SK-N-SH (cell line): ENCODE measurements at regions not wholly inside any gene's neighbourhood (a gene's known extent, or its start where the extent isn't known, plus 50 kb on each side); places are given as distances from the start of the nearest gene placed in this dataset.

ENCODE experiments used
- CHD2 ChIP-seq: fragments of 150-350 bp; IDR thresholded peaks from 2 replicates; pipeline ENCODE4 v1.6.1; 2018; ENCODE audit warnings: low read length; ENCODE audit not compliant: partially characterized antibody
- CTCF ChIP-seq: fragments of 200-600 bp; sonication (generic); IDR thresholded peaks from 2 replicates; pipeline ENCODE4 v1.6.1; 2017; ENCODE audit warnings: antibody characterized with exemption, mild to moderate bottlenecking, moderate library complexity
- GABPA ChIP-seq: IDR thresholded peaks from 2 replicates; pipeline ENCODE4 v1.4.0; 2012; ENCODE audit warnings: low read depth, mild to moderate bottlenecking
- IRF3 ChIP-seq: fragments of 150-350 bp; IDR thresholded peaks from 2 replicates; pipeline ENCODE4 v1.6.1; 2016; ENCODE audit warnings: mild to moderate bottlenecking, low read depth, low read length
- RFX5 ChIP-seq: IDR thresholded peaks from 2 replicates; pipeline ENCODE4 v1.6.1; 2012; ENCODE audit warnings: mild to moderate bottlenecking, improper control_type of control experiment, low read length
- RXRA ChIP-seq: IDR thresholded peaks from 2 replicates; pipeline ENCODE4 v1.4.0; 2012; ENCODE audit warnings: low read depth, mild to moderate bottlenecking, borderline replicate concordance

- TF ChIP-seq RXRA (no peak), IRF3 (no peak), CTCF (no peak), CHD2 (no peak), GABPA (no peak), RFX5 (no peak)
Observed at GRCh38 chr16:29321585-29321984, 84.9 kb downstream of the NPIPB11 start.
